Stimulated activated CD4-positive, alpha-beta T cell treated with anti-CD3 and anti-CD28 coated beads, Interleukin-1b, Interleukin-23, amount 100 ng/mL, for 4 hours (primary cell): ENCODE measurements at regions not wholly inside any gene's neighbourhood (a gene's known extent, or its start where the extent isn't known, plus 50 kb on each side); places are given as distances from the start of the nearest gene placed in this dataset.

ENCODE experiments used
- DNase-seq, 2 donors: peaks; one replicate each; pipeline ENCODE4 v3.0.0-alpha.2; 2020; ENCODE audit warnings: low read depth in 2 of 2

DNA sequence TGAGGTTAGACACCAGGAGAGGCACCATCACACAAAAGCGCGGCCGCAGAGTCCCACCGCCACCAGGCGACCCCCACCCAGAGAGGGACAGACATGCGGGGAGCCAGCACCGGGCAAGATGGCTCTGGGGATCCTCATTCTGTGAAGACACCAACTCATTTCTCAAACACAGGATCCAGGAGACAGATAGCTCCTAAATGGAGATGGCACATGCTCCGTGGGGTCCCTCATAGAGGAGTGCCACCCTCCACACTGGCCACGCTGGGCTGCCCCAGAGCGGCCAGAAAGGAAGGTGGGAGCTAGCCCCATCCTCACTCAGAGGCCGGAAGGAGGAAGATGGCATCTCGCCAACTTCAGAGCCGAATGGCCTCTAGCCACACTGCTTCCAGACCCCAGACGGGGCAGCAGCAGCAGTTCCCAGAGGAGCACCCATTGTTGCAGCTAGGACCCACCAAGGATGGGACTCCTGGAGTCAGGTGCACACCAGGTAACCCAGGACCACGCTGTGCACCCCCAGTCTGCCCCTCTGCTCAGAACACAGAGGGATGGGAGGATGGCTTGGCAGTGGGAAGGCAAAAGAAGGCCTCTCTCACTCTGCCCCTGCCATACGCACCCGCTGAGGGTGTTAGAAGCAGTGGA lies 78.6 kb downstream of the ZIC5 start:
- no peak for DNase-seq

GRCh38 chr13:99892196-99892613 lies 79.4 kb downstream of the ZIC5 start:
- no peak for DNase-seq

GRCh38 chr13:99886706-99887105 lies 84.9 kb downstream of the ZIC5 start:
- DNase-seq: no peak

DNA sequence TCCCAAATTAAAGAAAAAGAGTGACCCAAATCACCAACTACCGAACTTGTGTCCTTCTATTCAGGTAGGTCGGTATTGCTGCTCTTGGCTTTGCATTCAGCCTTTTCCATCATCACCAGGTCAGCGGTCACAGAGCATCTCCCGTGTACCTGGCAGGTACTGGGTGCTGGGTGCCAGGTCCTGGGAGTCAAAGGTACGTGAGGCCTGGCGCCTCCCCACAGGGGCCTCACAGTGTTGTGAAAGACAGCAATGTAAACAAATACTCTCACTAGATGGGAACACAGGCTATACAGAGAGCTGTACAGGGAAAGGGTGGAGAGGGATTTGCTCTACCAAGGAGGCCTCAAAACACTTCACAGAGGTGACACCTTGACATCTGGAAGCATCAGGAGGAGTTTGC lies 86.7 kb downstream of the ZIC5 start:
- no peak for DNase-seq

- DNase-seq: no peak
Observed at GRCh38 chr13:99883805-99884204, 87.8 kb downstream of the ZIC5 start.

- no peak for DNase-seq
Observed at GRCh38 chr13:99878921-99879610, 92.5 kb downstream of the ZIC5 start.

- DNase-seq: no peak
Observed at GRCh38 chr13:99876651-99877050, 94.9 kb downstream of the ZIC5 start.

DNA sequence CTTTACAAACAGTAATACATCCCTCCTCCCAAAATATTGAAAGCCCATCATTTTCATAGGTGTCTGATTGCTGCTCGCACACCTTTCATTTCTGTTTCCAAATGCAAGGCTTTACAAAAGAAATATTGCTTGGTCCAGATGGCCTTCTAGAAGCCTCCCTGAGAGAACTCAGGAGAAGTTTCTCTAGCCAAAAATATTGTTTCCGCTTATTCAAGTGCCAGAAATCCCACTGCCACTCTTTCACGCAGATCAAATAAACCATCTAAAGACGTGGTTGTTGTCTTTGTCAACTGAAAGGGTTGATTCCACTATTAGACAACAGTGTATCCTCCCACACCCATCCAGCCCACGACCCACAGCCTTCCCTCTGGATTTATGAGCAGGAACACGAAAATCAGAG lies 96.2 kb downstream of the ZIC5 start:
- DNase-seq: no peak

DNA sequence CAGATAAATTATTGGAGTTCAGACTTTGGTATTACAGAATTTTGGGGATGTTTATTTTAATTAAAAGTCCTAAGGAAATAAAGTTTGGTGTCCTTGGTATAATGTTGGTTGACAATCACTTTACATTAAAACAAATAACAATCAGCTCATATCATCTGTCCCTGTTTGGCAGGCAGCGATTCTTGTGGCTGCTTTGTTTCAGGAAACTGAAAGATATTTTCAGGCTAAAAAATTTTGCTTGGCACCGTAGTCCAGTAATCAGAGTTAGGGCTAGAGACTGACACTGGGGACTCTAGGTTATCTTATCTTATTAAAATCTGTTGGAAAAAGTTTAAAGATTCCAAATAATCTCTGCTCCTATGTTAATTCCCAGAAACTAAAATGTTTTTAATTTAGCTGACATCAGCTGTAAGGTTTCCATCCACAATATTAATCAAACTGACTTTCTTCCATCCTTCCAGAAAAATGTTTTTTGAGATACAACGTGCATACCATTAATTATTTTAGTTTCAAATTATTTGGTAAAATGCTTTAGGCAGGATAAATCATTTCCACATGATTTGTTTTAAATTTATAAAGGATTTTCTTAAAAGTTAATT lies 97.6 kb downstream of the ZIC5 start:
- DNase-seq: no peak

DNA sequence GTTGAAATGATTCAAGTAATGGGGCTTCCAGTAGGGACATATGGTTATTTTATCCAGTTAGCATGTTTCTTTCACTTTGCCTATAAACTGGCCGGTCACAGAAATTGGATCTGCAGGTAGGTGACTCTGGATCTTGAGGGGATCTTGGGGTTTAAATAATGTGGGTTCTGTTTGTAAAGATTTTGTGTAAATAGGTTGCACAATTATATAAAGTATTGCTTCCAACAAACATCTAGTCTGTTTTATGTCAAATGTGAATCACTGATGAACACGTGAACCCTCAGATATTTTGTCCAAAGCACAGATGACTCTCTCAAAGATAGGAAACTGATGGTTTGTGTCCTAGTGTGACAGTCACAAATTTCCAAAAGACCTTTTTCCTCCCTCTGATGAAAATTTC lies 98.4 kb downstream of the ZIC5 start:
- DNase-seq: no peak

- DNase-seq: no peak
Observed at GRCh38 chr13:99871249-99871898, 100.2 kb downstream of the ZIC5 start.

DNA sequence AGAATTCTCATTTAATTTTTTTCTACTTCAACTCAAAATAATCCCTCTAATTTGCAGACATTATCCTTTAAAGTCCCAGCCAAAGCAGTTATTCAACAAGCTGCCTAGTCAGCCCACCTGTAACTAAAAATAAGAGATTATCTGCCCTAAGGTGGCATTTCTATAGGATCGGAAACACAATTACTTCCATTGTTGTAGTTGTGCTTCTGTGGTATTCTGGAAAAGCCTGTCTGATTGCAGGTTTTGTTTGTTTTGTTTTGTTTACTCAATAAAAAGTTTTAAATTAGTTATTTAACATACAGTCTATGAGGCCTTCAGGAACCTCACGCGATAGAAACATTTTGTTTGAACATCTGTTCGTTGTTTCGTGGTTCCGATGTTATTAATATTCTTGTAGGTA lies 101.0 kb downstream of the ZIC5 start:
- no peak for DNase-seq

DNA sequence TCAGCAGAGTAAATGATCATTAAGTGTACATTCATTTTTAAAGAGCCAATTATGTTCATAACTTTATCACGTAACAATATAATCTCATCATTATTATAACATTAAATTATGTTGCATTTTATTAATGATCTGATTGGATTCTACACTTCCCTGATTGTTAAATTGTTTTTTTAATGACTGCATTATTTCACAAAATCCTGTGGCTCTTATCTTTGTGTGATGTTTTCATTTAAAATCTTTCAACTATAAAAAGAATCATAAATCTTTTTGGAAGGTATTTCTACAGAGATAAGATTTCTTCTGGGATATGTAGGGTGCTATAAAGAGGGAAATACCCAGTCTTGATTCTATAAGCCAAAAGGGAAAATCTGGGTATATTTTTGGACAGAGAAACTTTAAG lies 101.7 kb downstream of the ZIC5 start:
- DNase-seq: no peak

DNA sequence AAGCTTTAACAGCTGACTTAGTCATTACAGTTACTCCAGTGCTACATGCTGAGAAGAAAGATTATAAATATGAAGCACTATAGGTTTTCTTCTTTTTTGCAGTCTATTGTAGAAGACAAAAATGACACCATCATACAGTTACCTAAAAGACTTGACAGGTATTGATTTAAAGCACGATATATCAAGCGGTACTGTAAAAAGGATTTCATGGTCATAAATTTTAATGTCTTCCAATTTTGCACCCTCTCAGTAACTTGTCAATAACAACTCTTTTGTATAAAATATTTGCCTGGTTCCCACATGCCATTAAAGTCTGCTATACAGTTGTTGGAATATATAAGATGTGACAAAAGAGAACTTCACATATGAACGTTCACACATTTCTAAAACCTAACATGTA lies 102.8 kb downstream of the ZIC5 start:
- DNase-seq: no peak

GRCh38 chr13:99867535-99868257 lies 103.9 kb downstream of the ZIC5 start:
- no peak for DNase-seq

DNA sequence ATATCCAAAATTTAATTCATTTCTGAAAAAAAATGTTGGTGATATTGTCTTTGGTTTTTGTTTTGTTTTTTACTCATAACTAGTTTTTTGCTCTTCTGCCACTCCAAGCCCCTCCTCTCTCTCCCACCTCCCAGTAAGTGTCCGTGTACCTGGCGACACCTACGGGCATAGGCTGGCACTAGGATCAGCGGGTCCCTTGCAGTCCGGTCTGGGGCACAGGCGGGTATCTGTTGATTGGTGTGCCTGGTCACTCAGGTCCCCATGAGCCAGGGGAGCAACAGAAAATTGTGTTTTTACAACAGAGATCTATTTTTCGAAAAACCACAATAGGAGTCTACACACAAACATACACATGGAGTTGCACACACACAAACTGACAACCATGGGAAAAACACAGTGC lies 104.8 kb downstream of the ZIC5 start:
- DNase-seq: no peak

- no peak for DNase-seq
Observed at GRCh38 chr13:99865420-99865930, 106.1 kb downstream of the ZIC5 start.

- DNase-seq: no peak
Observed at GRCh38 chr13:99864627-99864990, 107.0 kb downstream of the ZIC5 start.

DNA sequence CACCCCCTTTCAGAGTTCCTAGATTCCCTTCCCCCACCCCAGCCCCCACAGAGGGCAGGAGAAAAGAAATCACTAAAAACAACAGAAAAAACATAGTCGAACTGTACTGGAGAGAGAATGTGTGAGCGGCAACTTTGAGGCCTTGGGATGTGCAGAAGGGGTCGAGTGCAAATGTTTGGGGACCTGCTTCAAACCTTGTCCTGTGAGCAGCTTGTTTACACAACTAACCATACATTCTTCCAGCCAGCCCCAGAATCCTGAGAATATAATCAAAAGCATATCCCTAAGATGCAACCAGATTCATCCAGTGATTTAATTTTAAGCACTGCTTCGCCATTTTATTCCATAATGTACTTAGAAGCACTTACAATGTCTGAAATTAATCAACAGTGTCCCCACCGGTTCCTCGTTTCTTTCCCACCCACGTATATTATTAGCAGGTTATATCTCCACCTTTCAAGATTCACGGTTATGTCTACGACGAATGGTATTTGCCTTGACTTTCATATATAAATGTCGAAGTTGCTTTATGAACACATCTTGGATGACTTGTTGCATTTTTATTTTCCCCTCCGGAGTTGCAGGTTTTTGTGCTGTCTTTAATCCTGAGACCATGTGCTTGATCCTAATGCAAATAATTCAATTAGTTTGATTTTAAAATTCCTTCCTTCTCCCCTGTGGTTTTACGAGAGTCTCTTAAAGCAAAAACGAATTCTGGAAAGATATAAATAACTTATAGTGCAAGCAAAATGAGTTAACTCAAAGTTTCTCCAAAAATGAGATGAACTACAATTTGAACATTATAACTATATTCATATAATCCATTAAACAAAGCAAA lies 107.6 kb downstream of the ZIC5 start:
- no peak for DNase-seq

DNA sequence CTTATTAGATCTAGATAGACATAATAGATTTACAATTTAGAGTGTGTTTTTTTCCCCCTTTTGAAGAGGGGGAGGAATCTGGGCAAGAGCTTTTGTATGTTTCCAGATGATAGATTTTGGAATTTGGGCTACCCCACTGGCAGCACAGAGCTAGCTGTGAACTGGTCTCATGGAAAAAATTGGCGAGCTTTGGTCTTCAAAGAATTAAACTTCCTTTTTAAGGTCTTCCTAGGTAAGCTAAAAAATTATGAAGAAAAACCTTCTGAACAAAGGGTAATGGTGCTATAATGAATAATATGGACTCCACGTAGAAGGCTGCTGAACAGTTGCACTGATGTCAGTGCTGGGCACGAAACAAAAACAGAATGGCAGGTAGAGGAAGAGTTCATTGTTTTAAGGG lies 109.3 kb downstream of the ZIC5 start:
- DNase-seq: no peak

- DNase-seq: no peak
Observed at GRCh38 chr13:99861771-99862170, 109.8 kb downstream of the ZIC5 start.
